ENCODE measurements at regions not wholly inside any gene's neighbourhood (a gene's known extent, or its start where the extent isn't known, plus 50 kb on each side); places are given as distances from the start of the nearest gene placed in this dataset.

- TF ChIP-seq CTCF (IDR thresholded peaks at IDR 0.05) (no peak), POLR2A (IDR thresholded peaks at IDR 0.05) (no peak)
These were observed 172.9 kb upstream of the RUNX1 start for GRCh38 chr21:35222021-35222420.

All from adrenal gland (tissue), 5 donors.